T-helper 2 cell treated with Interferon-gamma antibody and Interleukin-4, amounts not matched to agents 100 ng/mL and 5 ng/mL, for 36 hours (primary cell): ENCODE measurements at regions not wholly inside any gene's neighbourhood (a gene's known extent, or its start where the extent isn't known, plus 50 kb on each side); places are given as distances from the start of the nearest gene placed in this dataset.

ENCODE experiments used
- intact Hi-C: fragments of 100-400 bp; cut with micrococcal nuclease; formaldehyde crosslinking; loops from one replicate; pipeline ENCODE4 v1.15.1; 2023

DNA sequence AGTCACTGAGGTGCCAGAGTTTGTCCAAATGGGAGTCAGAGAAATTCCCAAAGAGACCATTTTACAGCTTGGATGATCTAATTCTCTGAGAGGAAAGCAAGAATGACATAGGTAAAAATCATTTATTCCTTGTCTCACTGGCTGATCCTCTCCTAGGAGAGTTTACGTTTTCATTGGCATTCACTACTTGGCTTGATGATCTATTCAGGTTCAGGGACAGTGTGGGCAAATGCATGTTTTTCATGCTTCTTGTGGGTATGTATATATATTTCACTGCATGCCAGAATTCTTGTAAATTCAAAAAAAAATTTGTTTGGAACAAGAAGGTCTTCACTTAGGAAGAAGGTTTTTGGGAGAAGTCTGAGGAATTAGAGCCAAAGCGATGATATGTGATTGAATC, 403.4 kb upstream of the JAG1 start:
- intact Hi-C loops: no loop called here

DNA sequence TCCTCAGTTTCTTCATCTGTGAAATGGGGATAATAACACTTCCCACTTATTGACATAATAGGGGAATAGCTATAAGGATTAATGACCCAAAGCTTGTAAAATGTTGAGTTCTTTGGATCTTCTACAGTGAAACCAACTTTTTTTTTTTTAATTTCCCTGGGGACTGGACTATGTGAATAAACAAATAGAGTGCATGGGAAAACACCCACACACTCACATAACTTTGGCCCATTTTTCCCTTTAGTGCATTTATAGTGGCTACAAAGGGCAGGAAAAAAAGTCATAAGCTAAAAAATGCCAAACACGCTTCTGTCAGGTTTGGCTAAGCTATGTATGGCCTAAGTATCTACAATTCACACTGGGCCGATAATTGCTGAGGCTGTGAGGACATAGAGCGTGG, 406.2 kb upstream of the JAG1 start:
- intact Hi-C loops: no loop called here

DNA sequence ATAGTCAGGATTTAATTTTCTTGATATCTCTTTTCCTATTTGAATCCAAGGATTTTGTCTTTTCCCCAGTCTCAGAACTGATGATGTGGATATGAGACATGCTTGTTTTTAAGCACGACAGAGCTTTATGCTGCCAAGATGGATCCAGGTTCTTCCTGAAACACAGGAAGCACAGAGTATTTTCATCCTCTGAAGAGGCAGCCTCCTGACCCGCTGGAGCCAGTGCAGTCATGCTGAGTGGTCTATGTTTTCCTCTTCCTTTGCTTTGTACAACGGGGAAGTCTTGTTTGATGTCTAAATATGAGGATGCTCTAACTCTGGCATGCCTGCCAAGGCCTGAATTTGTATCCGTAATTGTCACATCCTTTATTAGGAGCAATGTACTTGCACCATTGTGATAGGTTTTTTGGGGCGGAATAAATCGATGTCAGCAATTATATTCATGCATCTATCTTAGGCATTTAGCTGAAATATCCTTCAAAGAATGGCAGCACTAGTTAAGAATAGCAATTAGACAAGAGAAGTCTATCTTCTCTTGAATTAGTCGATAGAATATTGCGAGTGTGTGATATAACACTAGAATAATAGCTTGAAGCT, 407.1 kb upstream of the JAG1 start:
- intact Hi-C loops: no loop called here

DNA sequence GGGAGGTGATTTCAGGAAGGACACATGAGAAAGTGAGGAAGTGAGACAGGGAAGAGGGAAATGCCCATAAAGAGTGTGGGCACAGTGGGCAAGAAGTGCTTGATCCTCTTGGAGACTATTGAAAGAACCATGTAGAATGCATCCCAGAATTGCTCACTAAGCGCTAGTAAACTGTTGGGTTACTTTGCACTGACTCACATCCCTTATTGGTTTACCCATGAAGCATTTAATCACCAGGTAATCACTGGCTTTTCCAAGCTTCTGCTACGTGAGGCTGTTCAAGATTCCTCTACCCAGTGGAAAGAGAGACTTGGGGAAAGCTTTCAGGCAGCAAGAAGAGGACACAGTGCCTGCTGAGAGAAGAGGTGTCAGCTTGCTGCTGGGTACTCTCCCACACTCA, 410.0 kb upstream of the JAG1 start:
- intact Hi-C loops: no loop called here

DNA sequence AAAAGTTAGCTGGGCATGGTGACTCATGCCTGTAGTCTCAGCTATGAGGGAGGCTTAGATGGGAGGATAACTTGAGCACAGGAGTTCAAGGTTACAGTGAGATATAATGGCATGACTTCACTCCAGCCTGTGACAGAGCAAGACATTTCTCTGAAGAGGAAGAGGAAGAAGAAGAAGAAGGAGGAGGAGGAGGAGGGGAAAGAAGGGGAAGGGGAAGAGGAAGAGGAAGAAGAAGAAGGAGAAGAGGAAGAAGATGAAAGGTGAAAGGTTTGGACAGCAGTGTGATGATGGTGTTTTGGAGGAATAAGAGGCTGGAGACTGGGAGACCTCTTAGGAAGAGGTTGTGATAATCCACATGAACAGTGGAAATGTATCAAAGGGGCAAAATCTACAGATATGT, 410.7 kb upstream of the JAG1 start:
- intact Hi-C loops: no loop called here

DNA sequence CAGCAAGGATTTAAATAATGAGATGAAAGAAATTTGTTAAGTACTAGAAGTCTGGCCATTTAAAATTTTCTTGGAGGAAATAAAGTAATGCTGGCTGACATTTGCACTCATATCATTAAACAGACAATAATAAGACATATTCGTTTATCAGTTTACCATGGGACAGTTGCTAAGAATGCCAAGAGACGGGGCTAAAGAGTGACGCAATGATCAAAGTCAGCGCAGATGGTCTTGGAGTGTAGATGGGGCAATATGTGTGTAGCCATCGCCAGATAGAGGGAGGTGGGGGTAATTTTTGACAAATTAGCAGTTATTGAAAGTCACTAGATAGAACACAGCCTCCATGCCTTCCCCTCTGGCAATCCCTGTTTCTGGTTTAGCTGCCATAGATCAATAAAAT, 413.2 kb upstream of the JAG1 start:
- intact Hi-C loops: no loop called here

DNA sequence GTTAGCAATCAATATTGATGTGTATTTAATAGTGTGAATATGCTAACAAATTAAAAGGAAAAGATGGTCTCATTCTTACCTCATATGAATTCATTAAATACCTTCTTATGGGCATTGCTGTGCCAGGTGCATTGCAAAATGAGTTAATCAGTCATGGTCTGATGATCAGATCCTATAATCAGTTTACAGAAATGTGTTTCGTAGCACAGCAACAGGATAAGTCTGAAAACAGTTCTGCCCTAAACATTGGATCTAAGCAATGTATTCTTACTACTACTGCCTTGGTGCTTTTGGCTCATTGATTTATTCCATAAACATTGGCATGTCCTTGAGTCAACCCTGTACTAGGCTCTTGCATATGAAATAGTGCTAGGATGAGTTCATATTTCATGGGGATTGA, 417.0 kb upstream of the JAG1 start:
- intact Hi-C loops: no loop called here

DNA sequence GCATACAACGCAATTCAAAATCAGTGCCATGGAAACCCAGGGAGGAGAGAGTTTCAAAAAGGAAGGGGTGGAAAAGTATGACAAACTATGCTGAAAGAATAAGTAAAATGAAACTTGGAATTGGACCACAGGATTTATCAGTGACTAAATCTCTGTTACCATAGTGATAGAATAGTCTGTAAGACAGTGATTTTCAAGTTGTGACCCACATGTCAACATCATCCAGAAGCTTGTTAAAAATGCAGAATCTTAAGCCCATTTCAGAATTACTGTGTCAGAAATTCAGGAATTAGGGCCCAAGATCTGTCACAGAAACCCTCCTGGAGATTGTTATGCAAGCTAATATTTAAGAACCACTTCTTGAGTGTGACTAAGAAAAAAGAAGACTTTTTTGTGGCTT, 417.7 kb upstream of the JAG1 start:
- intact Hi-C loops: no loop called here

DNA sequence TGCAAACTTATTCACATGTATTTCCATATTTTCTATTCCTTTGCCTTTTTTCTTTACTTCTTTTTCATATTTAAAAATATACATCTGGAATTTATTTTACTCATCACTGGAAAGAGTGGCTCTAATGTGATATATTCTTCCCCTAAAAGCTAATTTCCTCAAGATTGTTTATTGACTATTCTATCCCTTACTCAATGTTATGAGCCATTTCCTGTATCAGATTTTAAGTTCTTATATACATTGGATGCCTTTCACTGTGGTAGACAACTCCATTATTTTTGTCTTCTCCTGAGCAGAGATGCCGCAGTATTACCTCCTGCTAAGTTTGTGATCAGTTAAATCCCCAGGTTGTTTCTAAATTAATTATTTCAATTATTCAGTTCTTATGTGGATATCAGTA, 418.4 kb upstream of the JAG1 start:
- intact Hi-C loops: no loop called here

DNA sequence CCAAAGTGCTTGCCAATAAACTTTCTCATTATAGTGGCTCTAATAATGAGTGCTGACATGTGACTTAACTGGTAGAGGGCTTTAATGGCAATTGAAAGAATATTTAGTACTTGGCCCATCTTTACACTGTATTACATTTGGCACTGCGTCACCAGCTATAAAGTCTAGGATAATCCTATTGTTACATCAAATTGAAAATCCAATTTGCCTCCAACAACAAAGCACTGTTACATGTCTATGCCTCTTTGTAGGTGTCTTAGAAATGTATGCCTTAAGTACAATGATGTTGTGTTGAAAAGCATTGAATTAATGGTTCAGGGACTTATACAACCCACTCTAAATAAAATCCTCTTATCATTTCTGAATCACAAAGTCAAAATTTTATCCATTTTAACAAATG, 420.4 kb upstream of the JAG1 start:
- intact Hi-C loops: no loop called here

DNA sequence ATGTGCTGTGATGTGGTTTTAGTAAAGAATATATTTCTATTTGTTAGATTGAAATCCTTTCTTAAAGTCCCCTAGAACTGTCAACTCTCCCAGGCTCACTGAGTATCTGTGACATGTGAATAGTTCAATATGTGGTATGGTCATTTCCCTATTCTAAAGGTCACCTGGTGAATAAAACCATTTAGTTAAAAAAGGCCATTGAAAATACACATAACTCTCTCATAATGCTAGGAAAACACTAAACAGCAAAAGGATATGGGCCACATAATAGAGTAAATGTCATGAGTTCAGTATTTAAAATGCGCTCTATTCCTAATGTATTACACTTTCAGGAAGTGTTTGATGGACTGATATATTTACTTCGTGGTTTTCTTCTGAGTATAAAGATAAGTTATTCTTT, 420.9 kb upstream of the JAG1 start:
- intact Hi-C loops: no loop called here

DNA sequence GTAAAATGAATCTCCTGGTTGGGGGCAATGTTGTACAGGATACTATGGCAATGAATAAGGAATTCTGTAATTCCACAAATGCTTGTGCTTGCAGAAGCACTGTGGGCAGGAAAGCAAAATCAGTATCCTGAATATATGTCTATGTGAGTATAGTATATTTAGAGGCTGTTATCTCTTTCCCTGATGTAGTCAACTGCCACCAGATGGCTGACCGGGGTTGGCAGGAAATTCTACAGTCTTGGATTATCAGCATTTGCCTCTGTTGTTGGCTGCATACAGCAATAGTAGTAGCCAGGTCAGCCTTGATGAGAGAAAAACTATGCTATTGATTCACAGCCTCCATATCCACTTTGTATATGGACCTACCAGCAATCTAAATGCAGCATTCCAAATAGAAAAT, 425.1 kb upstream of the JAG1 start:
- intact Hi-C loops: no loop called here

DNA sequence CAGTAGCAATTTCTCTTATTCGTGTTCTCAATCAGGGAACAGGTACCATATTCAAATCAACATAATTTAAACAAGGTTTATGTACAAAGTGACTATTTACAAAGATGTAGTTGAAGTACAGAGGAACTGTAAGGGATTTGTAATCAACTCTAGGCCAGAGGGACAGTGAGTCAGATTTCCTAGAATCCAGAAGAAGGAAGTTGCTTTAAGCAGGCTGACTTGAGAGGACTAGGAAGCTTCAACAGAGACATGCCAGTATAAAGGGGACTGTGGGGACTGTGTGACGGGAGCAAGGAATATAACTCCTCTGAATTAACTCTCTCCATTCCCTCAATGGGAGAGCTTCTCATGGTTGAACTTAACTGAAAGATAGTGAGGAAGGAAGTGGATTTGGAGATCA, 427.4 kb upstream of the JAG1 start:
- intact Hi-C loops: no loop called here

DNA sequence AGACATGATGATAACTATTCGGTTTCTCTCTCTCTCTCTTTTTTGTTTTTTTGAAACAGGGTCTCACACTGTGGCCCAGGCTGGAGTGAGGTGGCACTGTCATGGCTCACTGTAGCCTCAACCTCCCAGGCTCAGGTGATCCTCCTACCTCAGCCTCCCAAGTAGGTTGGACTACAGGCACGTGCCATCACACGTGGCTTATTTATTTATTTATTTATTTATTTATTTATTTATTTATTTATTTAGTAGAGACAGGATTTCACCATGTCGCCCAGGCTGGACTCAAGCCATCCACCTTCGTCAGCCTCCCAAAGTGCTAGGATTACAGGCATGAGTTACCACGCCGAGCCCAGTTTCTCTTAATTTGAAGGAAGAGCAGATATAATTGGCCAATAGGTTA, 427.9 kb upstream of the JAG1 start:
- intact Hi-C loops: no loop called here

DNA sequence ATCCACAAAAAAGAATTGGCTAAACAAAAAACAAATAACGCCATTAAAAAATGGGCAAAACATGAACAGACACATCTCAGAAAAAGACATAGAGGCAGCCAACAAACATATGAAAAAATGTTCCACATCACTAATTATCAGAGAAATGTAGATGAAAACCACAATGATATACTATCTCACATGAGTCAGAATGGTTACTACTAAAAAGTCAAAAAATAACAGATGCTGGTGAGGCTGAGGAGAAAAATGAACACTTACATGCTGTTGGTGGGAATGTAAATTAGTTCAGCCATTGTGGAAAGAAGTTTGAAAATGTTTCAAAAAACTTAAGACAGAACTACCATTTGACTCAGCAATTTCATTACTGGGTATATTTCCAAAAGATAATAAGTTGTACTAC, 430.1 kb upstream of the JAG1 start:
- intact Hi-C loops: no loop called here

DNA sequence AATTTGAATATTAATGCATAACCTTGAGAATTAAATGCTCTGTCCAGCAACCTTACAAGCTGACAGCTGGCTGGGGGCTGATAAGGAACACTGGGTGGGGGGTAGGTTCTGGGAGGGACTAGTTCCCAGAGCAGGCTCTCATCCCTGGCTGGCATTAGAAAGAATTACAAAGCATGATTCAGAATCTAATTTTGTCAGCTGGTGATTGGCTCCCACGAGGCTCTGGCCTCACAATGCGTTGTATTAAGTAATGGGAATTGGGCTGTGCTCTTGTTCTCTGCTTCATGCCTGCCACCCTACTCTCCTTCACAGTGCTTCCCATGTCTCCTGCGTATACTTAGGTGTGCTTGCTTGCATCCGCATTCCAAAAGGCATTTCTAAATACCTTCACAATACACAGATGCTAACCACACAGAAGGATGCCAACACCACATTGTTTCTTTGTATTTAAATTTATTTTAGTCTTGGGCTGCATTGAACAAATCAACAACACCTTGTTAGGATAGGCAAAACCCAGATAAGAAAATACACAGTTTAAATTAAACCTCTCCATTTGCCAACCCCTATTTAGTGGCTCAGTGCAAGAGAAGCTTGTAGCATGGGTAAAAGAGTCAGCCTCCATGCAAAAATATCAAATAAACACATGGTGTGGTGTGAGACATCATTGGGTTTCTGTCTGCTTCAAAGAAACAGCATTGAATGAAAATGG, 434.5 kb upstream of the JAG1 start:
- intact Hi-C loops: no loop called here

DNA sequence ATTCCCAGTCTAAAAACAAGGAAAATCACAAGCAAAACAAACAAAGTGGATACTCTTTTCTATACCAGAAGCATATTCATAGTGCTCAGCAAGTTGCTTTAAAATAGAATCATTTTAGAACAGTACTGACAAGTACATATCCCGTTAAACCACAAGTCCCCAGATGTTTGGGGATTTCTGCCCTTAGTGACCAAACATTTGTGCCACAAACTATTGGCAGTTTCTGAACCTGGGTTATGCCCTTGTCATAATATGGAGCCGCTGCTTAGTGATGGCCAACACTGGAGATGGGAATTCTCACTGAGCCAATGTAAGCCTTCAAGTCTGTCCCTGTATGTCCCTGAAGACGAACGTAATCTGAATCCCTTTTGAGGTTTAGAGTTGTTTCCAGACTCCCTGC, 436.7 kb upstream of the JAG1 start:
- intact Hi-C loops: no loop called here

DNA sequence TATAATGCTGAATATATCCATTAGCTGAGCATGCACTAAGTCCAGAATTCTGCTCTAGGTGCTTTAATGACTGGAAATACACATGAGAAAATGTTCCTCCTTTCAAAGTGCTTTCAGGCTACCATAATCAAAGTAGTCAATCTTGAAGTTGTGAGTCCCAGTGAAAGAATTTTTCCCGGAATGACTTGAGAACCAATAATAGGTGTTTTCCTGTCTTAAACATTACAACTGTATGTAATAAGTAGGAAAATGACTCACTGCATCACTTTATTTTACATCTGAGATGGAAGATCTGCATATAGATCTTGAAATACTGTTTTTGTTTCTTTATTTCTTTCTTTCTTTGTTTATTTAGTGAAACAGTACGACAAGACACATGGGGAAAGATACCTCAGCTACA, 437.4 kb upstream of the JAG1 start:
- intact Hi-C loops: no loop called here

DNA sequence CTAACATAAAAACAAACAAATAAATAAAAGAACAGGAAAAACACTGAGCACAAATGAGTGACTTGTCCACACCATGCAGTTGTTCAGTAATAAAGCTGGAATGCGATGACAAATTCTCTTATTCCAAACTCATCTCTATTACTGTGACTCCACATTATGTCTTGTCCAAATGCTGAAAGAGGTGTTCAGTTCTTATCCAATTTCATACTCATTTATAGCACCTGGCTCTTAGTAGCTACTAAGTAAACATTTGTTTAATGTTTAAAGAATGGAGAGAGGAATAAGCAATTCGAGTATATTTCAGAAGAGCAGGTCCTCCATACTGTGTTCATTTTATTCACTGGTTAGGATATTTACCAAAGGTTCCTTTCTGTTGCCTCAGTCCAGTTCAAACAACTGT, 439.0 kb upstream of the JAG1 start:
- intact Hi-C loops: no loop called here

DNA sequence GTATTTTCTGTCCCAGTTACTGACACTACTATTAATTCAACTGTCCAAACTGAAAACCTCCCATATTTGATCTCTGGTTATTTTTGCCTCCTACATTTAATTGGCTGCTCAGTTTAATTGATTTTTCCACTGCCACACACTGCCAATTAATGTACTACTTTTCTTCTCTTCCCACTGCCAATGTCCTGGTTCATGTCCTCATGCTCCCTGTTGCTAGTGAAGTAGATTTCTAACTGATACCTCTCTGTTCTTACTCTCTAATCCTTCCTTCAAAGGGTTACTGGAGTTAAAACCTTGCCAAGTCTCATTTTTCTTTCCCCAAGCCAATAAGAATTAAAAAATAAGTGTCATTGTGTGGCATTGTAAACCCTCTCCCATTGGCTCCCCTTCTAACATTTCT, 440.6 kb upstream of the JAG1 start:
- intact Hi-C loops: no loop called here

DNA sequence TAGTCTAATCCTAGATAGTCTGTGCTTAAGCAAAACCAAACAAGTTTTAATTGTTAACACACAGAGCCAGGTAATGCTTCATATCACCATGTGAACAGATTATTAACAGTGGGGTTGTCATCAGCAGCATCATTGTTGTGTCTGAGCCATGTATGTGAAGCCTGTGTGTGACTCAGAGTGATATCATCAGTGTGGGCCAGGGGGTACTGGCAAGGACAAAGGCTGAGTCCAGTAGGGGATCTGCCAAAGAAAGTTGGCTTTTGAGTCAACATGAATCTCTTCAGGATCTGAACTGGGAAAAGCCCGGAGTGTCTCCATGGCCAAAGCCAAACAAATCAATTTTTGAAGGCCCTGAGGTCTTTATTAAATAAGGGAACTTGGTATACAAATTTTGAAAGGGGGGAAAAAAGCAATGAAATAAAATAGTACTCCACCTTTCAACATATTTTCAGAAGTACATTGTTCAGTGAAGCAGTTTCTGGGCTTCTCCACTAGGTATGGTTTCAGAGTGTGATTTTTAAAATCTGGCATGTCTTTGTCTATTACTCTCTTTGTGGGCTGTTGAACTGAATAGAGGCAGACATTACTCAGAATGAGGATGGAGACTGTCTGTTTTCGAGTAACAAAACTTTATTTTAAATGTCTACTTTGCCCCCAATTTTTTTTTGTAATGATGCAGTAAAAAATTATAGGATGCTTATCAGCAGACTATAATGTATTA, 444.2 kb upstream of the JAG1 start:
- intact Hi-C loops: no loop called here

DNA sequence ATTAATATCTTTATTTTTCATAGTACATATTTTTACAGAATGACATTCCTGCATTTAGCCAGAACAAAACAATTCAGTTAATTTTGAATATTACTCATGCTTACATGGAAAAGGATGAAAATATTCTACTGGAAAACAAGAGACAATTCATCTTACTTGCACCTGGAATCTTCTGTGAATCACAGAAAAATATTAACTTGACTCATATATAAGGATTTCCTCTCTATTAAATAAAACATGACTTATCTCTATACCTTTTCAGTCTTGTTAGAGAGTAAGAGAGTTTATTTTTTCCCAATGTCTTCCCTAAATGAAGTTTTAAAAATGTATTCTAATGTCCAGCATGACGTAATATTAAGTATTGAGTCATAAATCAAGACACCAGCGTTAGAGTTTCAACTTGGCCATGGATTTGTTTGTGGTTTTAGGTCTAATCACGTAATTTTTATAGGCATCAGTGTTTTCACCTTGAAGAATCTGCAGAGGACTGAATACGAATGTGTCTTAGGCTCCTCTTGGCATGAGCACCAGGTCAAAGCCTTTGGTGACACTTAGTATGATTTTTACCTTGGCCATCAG, 445.1 kb upstream of the JAG1 start:
- intact Hi-C loops: no loop called here

DNA sequence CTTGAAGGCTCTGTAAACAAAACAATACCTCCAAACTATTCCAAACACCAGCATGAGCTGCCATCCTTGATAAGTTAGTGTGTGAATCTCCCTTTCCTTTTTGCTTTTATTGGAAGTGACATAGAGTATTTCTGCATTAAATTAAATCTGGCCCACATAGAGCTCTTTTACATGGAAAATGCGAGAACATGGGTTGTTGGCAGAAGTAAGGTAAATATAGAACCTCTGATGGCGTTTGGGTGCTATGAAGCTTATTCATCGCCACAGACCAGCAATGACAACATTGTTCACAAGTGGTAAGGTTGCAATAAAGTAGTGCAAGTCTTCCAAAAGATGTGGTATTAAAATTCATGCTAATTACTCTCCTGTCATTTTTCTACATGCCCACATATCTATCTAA, 445.8 kb upstream of the JAG1 start:
- intact Hi-C loops: no loop called here
